GM19463 (cell line): ENCODE measurements at regions not wholly inside any gene's neighbourhood (a gene's known extent, or its start where the extent isn't known, plus 50 kb on each side); places are given as distances from the start of the nearest gene placed in this dataset.

Source experiments
- ATAC-seq: cut with Tn5 transposase; IDR thresholded peaks from one replicate; pipeline ENCODE4 v1.9.1; 2021; ENCODE audit warnings: mild to moderate bottlenecking, moderate library complexity; ENCODE audit not compliant: unreplicated experiment

- ATAC-seq: no peak
Observed at GRCh38 chr13:76795701-76796695, 90.2 kb downstream of the KCTD12 start.

DNA sequence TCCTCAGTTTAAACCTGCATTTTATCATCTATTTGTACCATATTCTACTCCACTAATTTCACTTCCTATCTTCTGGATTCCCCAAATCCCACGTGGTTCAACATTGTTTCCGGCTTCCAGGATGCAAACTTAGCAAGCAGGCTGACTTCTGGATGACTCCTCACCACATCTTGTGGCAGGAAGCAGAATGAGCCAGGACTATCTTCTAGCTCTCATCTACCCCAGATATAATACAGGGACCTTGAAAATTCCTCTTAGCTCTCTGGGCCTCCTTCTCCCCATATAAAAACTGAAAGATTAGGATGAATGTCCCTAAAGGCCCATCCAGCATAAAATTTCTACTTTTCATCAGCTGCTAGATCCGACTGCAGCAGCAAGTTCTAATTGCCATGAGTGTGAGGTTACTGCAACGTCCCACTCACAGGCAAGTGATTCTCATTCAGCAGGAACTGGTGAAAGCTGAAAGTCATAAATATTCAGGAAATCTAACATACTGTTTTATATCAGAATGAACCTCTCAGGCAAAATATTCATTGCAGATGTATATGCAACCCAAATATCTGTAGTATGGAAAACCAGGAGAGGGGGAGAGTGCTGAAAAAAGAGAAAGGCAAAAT lies 93.4 kb downstream of the KCTD12 start:
- no peak for ATAC-seq

- ATAC-seq: no peak
Observed at GRCh38 chr13:76790980-76791819, 95.0 kb downstream of the KCTD12 start.

GRCh38 chr13:76790526-76790925 lies 95.7 kb downstream of the KCTD12 start:
- no peak for ATAC-seq

DNA sequence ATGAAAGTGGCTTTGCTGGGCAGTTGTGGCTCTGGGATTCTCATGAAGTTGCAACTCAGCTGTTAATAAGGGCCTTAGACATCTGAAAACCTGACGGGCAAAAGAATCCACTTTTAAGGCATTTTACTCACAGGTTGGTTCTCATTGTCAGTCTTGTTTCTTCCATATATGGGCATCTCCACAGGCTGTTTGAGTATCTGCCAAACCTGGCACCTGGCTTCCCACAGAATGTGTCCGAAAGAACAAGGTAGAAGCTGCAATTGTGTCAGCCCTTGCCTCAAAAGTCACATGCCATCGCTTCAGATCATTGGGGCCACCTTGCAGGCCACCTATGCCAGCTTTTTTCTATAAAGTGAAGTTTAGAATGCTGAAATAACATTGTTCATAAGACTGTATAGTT lies 102.4 kb downstream of the KCTD12 start:
- ATAC-seq: no peak

- ATAC-seq: no peak
Observed at GRCh38 chr13:76778853-76779252, 107.4 kb downstream of the KCTD12 start.

DNA sequence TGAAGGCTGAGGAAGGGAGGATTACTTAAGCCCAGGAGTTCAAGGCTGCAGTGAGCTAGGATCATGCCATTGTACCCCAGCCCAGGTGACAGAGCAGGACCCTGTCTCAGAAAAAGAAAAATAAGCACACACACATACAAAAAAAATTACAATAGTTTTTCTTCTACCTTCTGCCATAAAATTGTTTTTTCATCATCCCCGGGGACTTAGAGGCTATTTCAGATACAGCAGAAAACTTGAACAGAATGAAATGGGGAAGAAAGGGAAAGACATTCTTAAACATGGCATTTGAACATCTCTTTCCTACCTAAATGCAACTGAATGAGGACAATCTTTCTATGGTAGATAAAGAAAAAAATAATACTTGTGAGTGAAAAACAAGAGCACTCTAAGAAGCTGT lies 109.1 kb downstream of the KCTD12 start:
- ATAC-seq: no peak

GRCh38 chr13:76775088-76775740 lies 111.0 kb downstream of the KCTD12 start:
- ATAC-seq: no peak

DNA sequence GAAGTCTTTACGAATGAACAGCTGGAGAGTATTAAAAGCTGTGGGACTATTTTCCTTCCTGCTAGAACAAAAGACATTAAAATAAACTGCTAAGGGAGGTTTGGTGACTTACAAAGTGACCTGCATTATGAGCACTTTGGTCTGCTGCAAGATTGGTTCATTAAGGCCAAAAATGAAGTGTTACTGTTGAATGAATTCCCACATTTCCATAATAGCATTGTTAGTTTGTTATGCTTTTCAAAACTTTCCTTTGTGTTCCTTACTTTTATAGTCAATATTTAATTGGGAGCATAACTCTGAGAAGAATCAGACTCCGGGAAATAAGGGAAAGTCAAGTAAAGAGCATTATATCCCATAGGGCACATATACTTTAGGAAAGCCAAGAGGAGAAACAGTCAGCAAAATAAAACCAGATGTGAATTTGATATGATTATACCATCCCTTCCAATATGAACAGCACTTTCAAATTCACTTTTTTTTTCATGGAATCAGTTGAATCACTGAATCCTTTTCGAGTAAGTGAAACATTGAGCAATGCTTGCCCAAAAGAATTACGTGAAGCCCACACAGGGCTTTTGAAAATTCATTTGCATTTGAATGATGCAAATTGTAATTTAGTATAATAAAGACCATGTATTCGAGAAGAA lies 112.6 kb downstream of the KCTD12 start:
- no peak for ATAC-seq

DNA sequence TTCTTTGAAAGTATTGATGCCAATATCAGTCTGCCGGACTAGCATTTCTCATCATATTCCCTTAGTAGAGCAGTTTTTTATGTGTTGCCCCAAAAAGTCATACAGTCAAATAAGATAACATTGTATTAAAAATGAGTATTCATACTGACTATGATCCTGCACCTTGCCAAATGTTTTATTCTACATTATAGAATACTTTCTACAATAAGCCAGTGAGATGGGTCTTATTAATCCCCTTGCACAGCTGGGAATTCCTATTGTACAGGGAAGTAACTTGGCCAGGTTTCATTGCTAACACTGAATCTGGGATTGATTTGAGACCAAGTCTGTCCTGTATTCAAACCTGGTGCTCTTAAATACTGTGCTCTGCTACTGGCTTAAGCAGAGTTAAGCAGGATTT lies 114.0 kb downstream of the KCTD12 start:
- no peak for ATAC-seq

DNA sequence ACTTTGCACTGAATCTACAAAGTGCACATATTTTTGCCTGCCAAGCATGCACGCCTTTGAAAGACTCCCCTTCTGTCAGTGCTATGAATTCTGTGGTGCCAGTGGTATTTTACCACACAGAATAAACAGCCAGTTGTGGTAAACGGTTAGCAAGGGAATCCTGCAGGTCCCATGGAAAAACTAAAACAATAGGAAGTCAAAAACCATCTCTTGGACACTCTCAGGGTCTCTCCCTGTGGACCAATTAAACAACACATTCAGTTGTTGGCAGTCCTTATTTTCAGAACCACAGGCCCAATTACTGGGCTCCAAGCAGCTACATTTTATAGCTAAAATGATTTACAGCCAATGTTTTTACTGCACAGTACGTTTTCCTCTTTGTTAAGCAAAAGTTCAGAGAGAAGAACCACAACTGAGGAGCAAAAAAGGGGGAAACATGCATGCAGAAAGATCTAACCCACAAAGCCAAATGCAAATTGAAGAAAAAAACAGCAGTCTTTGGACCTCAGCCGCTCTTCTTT lies 116.9 kb downstream of the KCTD12 start:
- no peak for ATAC-seq

GRCh38 chr13:76768384-76768783 lies 117.8 kb downstream of the KCTD12 start:
- no peak for ATAC-seq

- ATAC-seq: no peak
Observed at GRCh38 chr13:76764916-76765315, 121.3 kb downstream of the KCTD12 start.

DNA sequence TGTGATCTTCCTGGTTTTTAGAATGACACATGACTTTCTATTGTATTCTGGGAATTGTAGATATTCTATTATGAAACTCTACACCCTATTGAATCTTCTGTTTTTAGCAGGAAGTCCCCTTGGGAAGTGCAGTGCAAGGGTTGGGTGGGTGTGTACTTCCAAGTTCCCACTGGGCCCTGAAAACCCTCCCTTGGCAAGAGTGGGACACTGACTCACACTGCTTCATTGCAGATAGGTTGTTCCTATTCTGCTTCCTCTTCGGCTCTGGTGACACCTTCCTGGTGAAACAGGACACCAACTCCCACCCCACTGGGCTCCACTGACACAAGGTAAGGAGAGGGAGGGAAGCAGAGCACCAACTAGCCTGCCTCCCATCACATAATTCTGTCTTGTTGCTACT lies 121.8 kb downstream of the KCTD12 start:
- ATAC-seq: no peak

DNA sequence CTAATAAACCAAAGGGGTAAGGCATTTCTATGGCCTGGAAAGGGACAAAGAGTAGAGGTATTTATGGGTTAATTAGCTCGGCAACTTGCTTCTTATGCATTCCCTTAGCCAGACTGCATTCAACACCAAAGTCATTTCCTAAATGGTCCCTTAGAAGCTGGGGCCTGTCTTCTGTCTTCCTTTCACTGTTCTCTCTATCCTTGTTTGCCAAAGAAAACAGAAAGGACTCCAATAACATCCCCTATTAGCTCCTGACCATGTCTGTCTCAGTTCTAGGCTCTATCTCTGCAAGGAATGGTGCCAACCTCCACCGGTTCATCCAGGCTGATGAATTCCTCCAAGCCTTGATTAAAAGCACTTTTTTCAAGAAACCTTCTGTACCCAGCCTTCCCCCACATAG lies 123.5 kb downstream of the KCTD12 start:
- ATAC-seq: no peak

- ATAC-seq: no peak
Observed at GRCh38 chr13:76759877-76760276, 126.3 kb downstream of the KCTD12 start.

DNA sequence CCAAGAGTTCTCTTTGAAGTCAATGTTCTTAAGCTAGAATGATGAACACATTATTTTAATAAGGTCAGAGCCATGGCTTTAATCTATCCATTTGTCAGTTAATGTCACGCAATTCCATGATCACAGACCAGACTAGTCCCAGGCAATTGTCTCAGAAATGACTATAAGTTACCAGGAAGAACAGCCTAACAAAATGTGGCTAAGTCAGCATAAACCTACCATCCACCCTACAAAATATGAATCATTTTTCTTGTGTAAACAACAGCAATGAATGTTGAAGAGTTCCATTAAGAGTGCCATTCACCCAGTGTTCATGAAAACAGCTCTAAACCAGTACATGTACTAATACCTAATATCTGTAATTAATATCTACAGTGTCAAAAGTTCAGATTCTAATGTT lies 127.5 kb downstream of the KCTD12 start:
- ATAC-seq: no peak

DNA sequence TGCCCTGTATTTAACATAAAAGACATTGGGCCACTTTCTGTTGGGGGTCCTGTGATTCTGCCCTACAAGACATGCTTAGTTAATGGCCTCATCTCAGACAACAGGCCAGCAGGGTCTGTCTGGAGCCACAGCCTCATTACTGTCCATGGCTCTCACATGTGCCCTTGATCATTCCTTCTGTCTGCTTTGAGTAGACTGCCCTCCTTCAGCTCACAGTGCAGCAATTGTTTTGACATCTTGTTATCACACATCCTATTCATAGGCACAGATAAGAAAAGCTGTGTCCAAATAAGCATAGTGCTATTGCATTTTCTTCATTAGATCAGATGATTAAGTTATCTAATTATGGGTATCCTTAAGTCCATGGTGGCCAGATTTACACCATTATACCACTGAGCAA lies 127.9 kb downstream of the KCTD12 start:
- ATAC-seq: no peak

GRCh38 chr13:76756451-76756850 lies 129.8 kb downstream of the KCTD12 start:
- no peak for ATAC-seq

DNA sequence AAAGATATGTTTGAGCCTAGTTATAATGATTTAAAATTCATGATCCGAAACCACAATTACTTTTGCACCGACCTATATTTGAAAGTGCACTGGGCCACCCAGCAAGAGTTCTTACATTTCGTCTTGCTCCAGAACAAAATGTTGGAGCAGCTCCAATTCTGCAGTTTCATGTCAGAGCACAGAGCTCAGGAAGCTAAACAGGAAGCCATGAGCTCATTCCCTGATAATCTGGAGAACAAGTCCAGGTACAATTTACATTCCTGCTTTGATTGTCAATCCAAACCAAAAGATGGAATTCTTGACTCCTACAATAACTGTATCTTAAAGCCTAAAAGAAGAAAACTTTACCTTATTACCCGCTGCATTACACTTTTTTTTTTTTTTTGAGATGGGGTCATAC lies 131.8 kb downstream of the KCTD12 start:
- no peak for ATAC-seq
